NCI-H748 (cell line): ENCODE measurements at regions not wholly inside any gene's neighbourhood (a gene's known extent, or its start where the extent isn't known, plus 50 kb on each side); places are given as distances from the start of the nearest gene placed in this dataset.
"Not testable (repeated sequence)": the region's sequence is repeated elsewhere in the genome, so short reads cannot be mapped to it uniquely, and the experiment has no call there.

ENCODE experiments used
- DNase-seq: peaks from one replicate; lab custom pipeline; 2025; ENCODE audit not compliant: unreplicated experiment; lab: John Stamatoyannopoulos, UW

DNA sequence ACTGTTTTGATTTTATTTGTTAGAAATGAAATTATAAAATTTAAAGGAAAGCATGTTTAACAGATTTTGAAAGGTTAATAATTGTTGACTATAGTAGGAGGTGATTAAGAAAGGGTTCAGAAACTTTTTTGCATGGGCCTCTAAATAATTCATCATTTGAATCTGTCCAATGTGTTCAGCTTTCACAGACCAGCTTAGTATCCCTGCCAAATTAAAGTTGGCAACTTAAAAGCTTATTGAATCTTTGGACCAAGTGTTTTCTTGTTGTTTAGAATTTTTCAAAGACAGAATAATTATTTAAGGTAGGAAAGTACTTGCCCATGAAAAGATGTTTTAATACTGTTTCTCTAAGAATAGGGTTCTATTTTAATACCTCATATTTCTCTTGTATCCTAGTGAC, 466.0 kb downstream of the GJA1 start:
- DNase-seq: no peak

DNA sequence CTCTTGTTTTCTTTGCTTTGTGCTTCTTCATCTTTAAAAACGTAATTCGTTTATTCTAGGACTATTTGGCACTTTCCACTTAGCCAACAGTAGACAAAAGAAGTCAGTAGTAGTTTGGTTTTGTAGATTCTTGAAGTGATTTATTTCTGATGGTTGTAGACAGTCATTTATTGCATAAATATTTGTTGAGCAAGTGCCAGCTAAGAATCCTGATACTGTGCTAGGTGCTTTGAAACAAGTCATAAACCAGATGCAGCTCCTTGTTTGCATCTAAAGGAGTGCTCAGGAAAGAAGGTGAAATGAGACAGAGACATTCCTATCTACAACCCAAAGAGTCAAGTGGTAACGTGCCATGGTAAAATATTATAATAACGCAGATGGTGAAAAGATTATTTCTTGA, 469.1 kb downstream of the GJA1 start:
- DNase-seq: no peak

DNA sequence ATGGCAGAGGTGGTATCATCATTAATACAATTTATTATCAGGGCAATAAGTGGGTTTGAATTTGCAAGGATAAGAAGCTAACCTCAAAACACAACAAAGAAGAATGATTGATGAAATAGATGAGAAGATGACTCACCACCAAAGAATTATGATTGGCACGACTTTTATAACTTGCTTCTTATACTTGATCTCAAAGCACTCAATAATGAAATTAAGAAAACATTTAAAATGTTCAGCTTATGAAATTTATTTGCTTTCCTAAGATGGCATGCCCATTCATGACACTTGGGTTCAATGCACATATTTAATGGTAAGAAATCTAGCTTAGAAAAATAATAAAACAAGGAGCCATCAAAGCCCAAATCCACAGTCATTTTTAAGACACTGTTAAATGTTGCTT, 477.5 kb downstream of the GJA1 start:
- no peak for DNase-seq

DNA sequence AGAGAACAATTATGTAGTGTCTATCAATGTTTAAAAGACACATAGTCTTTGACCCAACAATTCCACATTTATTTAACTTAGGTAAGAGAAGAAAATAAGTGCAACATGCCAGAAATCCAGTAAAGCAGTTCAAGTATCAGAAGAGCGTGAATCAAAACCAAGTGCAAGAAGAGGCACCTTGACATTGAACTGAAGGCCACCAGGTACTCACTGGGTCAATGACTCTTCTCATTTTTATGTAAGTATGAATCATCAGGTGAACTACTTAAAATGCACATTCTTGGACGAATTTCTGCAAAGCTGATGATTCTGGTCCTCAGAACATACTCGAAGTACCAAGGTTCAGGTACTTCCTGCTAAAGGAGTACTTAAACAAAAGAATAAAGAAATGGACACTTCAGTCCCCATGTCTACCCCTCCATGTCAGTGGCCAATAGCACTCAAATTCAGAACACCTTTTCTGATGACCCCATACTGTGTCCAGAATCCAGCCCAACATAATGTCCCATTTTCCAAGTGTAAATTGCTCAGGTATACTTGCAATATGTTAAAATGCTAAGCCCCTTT, 481.9 kb downstream of the GJA1 start:
- no peak for DNase-seq

DNA sequence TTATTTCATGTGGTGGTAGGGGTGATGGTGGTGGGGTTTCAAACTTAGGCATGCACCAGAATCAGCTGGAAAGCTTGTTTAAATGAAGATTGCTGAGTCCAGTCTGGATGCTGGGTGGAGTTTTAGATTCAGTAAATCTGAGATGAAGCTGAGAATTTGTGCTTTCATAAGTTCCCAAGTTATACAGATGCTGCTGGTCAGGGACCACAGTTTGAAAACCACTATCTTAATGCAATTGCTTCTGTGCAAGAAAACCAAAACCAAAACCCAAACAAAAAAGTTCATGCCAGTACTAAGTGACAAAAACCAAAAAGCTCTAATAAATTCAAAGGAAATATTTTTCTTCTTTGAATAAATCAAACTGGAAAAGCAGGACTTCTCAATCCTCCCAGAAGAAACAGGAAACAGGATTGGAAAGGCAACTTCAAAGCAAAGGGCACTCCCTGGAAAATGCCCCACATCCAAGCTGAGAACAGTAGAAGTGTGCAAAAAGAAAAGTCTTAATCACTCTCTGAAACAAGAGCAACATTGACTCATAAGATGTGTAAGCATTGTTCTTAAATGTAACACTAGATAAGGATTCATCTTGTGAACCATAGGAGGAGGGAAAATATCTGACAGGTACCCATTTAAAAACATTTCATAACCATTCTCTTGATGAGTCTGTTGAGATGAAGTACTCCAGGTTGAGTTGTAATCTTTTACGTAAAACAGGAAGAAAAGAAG, 481.5 kb upstream of the HSF2 start:
- no peak for DNase-seq

DNA sequence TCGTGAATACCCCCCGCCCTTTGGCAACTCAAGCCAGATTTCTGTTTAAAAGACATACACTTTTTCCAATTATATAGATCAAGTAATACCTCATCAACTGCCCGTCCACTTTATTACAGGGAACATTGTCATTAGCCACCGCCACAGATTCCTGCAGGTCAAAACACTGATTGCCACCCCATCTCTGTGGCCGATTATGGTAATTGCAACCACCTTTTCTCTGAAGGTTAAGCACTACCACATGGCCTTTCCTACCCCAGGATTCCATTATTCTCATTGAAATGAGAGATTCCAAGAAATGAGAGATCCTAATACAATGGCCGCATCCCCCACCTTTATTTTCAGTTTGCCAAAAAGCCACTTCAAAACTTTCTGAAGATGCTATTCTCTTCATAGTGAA, 478.8 kb upstream of the HSF2 start:
- DNase-seq: no peak

DNA sequence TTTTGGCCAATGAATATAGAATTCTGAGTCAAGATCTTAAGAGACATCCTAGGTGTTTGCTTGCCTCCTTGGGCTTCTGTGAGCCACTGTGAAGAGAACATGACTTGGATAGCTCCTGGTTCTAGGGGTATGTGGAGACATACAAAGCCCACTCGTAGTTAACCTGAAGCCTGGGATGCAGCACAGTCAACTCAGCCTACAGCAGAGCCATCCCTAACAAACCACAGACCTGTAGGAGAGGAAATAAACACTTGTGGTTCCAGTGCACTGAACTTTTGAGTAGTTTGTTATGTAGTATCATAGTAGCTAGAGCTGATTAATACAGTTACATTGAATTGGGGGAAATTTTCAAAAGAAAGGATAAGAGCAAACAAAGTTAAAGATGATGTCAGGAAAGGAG, 474.4 kb upstream of the HSF2 start:
- no peak for DNase-seq

DNA sequence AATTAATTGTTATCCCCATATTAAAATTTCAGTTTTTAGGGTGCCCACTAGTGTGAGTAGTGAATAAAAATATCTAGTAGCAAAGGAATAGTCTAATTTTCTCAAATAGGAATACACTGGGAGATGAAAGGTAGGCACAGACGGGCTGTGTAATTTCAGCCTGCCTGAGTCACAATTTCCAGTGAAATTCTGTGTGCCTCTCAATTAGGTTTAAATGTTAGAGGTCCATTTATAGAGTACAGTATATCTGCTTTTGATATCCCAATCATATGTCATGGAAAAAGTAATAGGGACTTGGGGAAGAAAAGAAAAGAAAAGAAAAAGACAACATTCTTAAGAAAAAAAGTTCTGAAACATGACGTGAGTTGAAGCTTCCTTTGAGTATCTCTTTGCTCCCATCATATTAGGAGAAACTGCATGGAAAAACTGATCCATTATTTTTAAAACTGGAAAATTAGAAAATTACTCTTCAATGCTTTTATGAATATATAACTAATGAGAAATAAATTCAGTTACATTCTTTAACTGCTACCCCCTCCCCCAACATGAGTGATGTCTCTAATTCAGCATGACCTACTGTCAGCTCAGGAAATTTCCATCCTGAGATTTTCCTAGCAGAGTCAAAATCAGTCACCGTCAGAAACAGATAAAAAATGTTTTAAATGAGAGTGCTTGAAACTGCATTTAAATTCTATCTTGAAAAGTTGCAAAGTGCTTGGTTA, 473.8 kb upstream of the HSF2 start:
- DNase-seq: no peak

DNA sequence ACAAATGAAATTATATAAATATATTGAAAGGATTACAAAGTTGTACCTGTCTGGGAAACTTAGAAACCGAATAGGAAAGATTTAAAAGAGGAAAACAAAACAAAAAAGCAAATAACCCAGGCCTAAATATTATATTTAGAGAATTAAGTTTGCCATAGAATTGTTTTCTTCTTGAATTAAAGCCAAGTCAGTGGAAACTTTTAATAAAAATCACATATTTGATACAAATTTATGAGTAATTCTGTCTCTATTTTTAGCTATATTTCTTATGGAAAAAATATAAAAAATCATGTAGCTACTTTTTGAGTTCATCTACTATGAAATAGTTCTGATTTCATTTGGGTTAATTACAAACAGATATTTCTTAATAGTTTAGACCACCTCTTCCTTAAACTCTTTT, 470.2 kb upstream of the HSF2 start:
- no peak for DNase-seq

DNA sequence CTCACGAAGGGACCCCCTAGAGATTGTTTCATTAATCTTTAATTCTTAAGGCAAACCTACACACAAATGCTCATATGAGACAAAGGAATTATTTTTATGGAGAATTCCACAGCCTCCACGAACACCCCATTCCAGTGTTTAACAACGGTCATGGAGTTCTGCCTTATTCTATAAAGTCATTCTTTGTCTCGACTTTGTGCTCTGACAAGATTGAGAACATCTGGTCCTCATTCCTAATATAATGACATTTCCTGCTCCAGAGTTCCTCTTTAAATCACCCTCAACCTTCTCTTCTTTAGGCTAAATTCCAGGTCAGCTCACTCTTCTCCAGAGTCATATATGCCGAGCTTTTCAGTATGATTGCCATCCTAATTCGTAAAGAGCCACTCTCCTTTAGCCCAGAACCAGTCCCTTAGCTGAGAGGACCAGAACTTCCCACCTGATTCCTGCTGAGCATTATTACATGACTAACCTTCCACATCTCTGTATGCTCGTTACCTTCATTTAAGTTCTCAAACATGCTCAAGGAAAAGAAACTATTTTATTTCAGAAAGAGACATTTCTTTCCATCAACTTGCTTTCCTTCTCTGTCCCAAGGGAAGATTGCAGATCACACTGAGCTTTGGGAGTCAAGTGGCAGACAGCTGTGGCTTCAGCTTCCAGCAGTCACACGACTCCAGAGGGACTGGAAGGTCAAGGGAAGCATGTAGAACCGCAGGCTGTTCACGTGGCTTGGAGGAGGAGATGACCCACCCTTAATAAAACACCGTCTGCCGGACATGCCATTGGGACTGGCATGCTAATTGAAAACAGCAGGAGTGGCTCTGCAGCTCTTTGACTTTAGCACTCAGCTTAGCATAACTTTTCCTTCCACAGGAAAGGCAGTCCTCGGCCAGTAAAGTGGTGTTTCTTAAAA, 467.1 kb upstream of the HSF2 start:
- no peak for DNase-seq

DNA sequence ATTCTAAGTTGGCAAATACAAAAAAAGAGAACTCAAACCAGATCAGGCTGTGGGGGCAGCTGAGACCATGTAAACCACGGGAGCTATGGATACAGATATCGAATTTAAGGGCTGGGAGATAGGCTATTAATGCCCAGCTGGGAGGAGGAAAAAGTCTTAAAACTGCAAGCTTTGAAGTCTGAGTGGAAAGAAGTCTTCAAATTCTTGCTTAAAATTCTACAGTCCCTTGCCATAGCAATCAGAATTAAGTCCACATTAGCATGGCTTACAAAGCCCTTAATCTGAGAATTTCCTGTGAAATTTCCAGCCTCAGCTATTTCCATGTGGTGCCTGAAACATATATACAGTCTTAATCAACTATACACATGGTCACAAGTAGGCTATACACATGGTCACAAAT, 465.0 kb upstream of the HSF2 start:
- DNase-seq: no peak

DNA sequence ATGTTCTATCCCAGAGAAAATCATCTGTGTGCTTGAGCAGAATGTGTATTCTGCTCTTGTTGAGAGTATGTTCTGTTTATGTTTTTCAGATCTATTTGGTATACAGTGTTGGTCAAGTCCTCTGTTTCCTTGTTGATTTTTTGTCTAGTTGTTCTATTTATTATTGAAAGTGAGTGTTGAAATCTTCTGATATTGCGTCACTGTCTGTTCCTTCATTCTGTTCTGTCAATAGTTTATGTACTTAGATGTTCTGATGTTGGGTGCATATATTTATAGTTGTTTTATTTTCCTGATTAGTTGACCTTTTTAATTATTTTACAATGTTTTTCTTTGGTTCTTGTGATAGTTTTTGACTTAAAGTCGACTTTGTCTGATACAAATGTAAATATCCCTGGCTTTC, 458.7 kb upstream of the HSF2 start:
- DNase-seq: no peak

DNA sequence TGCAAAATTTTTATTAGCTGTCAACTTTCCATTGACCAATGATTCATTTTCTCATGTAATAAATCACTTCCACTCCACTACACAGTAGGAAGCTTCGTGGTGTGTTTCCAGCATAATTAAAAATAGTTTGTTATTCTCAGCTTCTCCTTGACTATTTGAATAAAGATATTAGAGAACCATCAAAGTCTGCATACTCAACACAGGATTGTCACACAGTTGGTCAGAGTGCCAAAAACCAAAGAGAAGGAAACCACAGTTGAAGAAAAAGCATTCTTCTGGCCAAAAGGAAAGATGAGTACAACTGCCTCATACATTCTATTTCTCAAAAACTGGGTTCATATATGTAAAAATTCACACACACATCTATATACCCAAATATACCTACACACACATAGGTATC, 455.1 kb upstream of the HSF2 start:
- no peak for DNase-seq

DNA sequence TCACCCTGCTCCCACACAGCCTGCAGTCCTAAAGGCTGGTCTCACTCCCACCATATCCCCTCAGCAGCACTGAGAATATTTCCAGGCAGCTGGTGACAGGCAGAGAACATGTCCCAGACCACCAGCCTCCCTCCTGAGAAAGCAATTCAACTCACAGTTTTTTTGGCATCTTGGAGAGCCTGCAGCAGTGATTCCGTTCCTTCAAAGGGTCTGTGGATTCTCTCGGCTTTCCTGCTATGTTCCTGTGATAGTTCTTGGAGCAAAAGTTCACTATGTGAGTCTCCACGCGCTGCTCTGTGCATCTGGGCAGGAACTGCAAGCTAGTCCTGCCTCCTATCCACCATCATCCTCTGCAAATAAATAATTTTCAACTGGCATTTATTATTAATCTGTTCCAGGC, 448.3 kb upstream of the HSF2 start:
- no peak for DNase-seq

DNA sequence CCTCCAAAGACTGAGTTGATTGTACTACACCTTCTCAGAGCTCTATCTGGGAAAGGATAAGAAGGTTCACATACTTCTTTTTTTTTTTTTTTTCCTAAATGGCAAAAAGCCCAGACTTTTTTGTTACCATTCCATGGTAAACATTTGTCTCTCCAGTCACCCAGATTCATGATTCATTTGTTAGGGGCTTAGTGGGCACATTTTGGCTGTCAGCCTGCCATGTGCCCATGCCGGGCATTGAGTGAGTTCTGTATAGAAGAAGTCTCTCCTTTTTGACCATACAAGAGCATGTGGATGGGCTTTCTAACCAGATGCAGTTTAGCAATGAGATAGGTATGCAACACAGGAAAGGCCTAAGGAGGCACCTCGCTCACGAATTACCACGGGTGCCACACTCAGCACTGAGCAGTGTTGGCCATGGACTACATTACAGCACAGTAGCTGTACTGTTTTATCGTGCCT, 447.5 kb upstream of the HSF2 start:
- DNase-seq: no peak

DNA sequence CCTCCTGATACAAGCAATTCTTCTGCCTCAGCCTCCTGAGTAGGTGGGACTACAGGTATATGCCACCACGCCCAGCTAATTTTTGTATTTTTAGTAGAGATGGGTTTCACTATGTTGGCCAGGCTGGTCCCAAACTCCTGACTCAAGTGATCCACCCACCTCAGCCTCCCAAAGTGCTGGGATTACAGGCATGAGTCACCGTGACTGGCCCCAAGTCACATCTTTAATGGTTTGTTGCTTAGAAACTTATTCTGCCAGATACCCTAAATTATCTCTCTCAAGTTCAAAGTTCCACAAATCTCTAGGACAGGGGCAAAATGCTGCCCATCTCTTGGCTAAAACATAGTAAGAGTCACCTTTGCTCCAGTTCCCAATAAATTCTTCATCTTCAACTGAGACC, 444.1 kb upstream of the HSF2 start:
- not testable (repeated sequence) for DNase-seq

DNA sequence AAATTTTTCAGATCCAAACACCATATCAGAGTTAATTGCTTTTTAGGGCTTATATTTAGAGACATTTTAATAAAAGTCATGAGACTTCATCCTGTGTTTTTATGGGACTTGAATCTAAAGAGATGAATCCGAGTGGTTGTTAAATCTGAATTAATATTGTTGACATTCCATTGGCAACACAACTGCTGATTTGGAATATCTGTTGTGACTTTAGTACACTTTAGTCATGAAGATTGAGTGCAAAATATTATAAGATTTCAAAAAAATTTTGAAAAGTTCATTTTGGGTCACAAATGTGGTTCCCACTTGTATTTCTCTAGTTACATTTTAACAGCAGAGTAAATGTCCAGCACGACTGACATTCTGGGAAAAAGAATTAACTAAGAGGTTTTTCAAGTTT, 442.7 kb upstream of the HSF2 start:
- DNase-seq: no peak

DNA sequence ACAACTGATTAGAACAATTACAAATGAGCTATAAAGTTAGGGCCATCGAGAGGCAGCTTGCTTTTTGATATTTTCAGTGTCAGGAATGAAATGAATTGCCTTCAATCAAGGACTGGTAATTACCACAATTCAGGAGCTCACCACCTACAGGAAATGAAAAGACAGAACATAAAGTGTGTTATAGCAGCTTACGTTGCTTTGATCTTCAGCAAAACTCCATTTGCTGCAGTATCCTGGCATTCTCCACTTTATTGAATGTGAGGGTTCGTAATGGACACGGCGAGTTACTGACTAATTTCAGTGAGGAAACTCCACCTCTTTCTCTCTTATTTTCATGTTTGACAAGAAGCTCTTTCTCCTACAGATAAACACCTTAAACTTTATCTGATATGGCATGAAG, 440.0 kb upstream of the HSF2 start:
- DNase-seq: no peak

DNA sequence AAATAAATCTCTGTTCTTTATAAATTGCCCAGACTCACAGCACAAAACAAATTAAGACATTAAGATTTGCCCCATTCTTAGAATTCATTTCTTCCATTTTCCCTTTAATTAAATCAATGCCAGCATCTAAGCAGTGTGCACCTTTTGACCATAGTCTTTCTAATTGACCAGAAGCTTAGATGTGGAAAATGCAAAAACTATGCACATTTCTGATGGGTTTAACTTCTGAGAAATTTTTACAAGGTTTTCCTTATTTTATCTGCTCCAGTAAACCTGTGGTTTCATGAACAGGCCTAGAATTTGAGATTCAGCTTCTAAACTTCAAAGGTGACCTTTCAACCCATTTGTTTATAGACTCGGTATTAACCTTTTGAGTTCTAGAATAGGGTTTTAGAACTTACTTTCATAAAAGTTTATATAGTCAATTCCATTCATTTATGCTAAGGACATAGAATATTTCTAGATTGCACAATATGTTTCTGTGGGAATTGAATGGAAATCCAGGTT, 437.8 kb upstream of the HSF2 start:
- DNase-seq: no peak

DNA sequence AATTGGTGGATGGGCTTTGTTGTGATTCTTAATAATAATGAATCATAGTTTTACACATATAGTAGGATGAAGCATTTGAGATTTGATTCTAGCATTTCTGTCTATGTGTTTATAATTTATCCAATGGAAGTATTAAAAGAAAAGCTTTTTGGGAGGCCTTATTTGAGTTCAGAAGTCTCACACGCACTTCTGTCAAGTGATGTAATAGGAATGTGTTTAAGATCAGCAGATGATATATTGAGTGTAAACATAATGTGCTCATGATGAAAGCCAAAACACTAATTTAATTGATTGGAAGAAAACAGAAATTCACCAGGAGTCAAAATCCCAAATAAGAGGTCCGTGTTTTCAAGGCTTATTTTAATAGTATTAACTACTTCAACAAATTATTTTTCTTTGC, 435.6 kb upstream of the HSF2 start:
- no peak for DNase-seq

DNA sequence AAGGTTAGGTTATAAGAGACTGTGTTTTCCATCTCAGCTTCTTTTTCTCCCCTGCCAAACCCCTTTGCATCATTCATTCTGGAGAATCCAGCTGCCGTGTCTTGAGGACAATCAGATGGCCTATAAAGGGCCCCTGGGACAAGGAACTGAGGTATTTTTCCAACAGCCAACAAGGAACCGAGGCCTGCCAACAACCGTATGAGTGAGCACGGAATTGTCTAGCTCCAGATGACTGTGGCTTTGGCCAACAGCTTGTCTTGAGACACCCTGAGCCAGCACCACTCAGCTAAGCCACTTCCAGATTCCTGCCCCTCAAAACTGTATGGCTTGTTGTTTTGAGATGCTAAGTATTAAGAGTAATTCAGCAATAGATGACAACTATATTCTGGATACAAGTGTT, 433.7 kb upstream of the HSF2 start:
- no peak for DNase-seq
